Tibial nerve (tissue), 4 donors: ENCODE measurements at regions not wholly inside any gene's neighbourhood (a gene's known extent, or its start where the extent isn't known, plus 50 kb on each side); places are given as distances from the start of the nearest gene placed in this dataset.
"Not testable (repeated sequence)": the region's sequence is repeated elsewhere in the genome, so short reads cannot be mapped to it uniquely, and the experiment has no call there.

Source experiments
- CTCF ChIP-seq, 5 experiments: fragments of 200-600 bp in 3 of 5; fragments of 450-650 bp in 2 of 5; sonication (generic) in 3 of 5; IDR thresholded peaks; one replicate each; pipeline ENCODE4 v1.5.1; 2016 to 2019; ENCODE audit warnings: antibody characterized with exemption in 5 of 5, mild to moderate bottlenecking in 3 of 5, moderate library complexity in 2 of 5
- EP300 ChIP-seq, 2 donors: sonication (generic); formaldehyde crosslinking; IDR thresholded peaks; one replicate each; pipeline ENCODE4 v1.6.1; 2017; ENCODE audit warnings: antibody characterized with exemption in 2 of 2, mild to moderate bottlenecking in 1 of 2

- not testable (repeated sequence) for TF ChIP-seq CTCF, EP300 (IDR thresholded peaks at IDR 0.05)
Observed at GRCh38 chr1:161444725-161445124, 60.5 kb upstream of the FCGR2A start.
